ENCODE measurements at regions not wholly inside any gene's neighbourhood (a gene's known extent, or its start where the extent isn't known, plus 50 kb on each side); places are given as distances from the start of the nearest gene placed in this dataset.

DNA sequence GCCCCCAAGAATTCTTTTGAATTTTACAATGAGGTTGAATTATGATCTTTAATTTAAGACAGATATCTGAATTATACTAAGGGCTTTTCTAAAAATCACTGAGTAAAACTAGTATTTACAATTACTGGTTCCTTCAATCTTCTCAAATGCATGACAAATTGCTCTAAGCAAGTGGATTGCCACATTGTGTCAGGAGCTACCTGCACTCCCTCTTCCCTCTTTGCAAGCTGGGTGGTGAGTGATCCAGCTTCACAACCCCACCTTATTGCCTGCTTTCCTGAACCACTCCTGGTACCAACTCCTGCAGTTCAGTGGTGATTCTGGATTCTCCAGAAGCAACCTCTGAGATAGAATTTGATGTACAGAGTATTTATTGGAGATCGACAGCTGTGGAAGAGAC lies 49.9 kb upstream of the SERP2 start:
- intact Hi-C loops (cut with micrococcal nuclease; ENCODE audit: unreplicated experiment), result no loop called here
- H3K27ac ChIP-seq (ENCODE audit: extremely low read length, insufficient read depth, low read length), result no peak overlapping the region
- H3K9me3 ChIP-seq (ENCODE audit: low read length), result no peaks in the 10 kb centered on the region
- in situ Hi-C loops (cut with HindIII; ENCODE audit: extremely low pct_ligation_motif_present, low pct_unique_long_range_greater_than_20kb), result no loop called here
- FAIRE-seq, result no peak
- H3K4me2 ChIP-seq (ENCODE audit: low read depth, low read length), result no peak overlapping the region
- ChIA-PET CTCF (ENCODE audit: low intra/inter-chr PET ratio, low total read pairs) (no interaction called here), POLR2A (no interaction called here)
- no peaks in the 10 kb centered on the region for H3K79me2 ChIP-seq (ENCODE audit: insufficient read depth, low read length)
- H3K9ac ChIP-seq (ENCODE audit: insufficient read depth, low read depth, low read length), result no peak overlapping the region
- BruUV-seq (replicated peaks), result no TSS peak
- no peak overlapping the region for H3K4me3 ChIP-seq (replicated peaks in 1 of 3; ENCODE audit: insufficient read depth in 1 of 3, low read depth in 2 of 3, low read length in 3 of 3)
- H2AFZ ChIP-seq (ENCODE audit: low read length), result no peak overlapping the region
- no peak for ATAC-seq
- H3K27me3 ChIP-seq (ENCODE audit: control insufficient read depth in 1 of 2, insufficient read depth in 2 of 2, low read length in 2 of 2), result no peaks in the 10 kb centered on the region
- 88% methylated on average over 1 of the region's 1 CpG for WGBS (ENCODE audit: low lambda C conversion rate)
- H3K4me1 ChIP-seq (ENCODE audit: insufficient read depth, low read length), result no peaks in the 10 kb centered on the region
- no peak for DNase-seq (ENCODE audit: low spot score)
- H3K36me3 ChIP-seq (replicated peaks in 1 of 2; ENCODE audit: control insufficient read depth in 1 of 2, insufficient read depth in 2 of 2, low read length in 2 of 2), result no peaks in the 10 kb centered on the region
- H4K20me1 ChIP-seq (ENCODE audit: insufficient read depth, low read length), result no peaks in the 10 kb centered on the region
- TF ChIP-seq ZNF720 (CRISPR knock-in tag; IDR thresholded peaks at IDR 0.05), result no peak
- no peak for TF ChIP-seq ZNF263 (CRISPR knock-in tag; IDR thresholded peaks at IDR 0.05)
- TF ChIP-seq ZNF136 (CRISPR knock-in tag; IDR thresholded peaks at IDR 0.05; ENCODE audit: low read depth), result no peak
- no peak for TF ChIP-seq ZNF205 (CRISPR knock-in tag; IDR thresholded peaks at IDR 0.05)
- no peak for TF ChIP-seq ZNF878 (CRISPR knock-in tag; IDR thresholded peaks at IDR 0.05)
- no peak for TF ChIP-seq SMARCC2 (IDR thresholded peaks at IDR 0.05)
- TF ChIP-seq TMF1 (CRISPR knock-in tag; IDR thresholded peaks at IDR 0.05; ENCODE audit: low read depth), result no peak
- TF ChIP-seq ZNF768 (CRISPR knock-in tag; IDR thresholded peaks at IDR 0.05), result no peak
- TF ChIP-seq, protein P1, sequence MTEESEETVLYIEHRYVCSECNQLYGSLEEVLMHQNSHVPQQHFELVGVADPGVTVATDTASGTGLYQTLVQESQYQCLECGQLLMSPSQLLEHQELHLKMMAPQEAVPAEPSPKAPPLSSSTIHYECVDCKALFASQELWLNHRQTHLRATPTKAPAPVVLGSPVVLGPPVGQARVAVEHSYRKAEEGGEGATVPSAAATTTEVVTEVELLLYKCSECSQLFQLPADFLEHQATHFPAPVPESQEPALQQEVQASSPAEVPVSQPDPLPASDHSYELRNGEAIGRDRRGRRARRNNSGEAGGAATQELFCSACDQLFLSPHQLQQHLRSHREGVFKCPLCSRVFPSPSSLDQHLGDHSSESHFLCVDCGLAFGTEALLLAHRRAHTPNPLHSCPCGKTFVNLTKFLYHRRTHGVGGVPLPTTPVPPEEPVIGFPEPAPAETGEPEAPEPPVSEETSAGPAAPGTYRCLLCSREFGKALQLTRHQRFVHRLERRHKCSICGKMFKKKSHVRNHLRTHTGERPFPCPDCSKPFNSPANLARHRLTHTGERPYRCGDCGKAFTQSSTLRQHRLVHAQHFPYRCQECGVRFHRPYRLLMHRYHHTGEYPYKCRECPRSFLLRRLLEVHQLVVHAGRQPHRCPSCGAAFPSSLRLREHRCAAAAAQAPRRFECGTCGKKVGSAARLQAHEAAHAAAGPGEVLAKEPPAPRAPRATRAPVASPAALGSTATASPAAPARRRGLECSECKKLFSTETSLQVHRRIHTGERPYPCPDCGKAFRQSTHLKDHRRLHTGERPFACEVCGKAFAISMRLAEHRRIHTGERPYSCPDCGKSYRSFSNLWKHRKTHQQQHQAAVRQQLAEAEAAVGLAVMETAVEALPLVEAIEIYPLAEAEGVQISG (CRISPR knock-in tag; IDR thresholded peaks at IDR 0.05), result no peak
- no peak for TF ChIP-seq SMYD3 (CRISPR knock-in tag; IDR thresholded peaks at IDR 0.05)
- TF ChIP-seq, protein P2, sequence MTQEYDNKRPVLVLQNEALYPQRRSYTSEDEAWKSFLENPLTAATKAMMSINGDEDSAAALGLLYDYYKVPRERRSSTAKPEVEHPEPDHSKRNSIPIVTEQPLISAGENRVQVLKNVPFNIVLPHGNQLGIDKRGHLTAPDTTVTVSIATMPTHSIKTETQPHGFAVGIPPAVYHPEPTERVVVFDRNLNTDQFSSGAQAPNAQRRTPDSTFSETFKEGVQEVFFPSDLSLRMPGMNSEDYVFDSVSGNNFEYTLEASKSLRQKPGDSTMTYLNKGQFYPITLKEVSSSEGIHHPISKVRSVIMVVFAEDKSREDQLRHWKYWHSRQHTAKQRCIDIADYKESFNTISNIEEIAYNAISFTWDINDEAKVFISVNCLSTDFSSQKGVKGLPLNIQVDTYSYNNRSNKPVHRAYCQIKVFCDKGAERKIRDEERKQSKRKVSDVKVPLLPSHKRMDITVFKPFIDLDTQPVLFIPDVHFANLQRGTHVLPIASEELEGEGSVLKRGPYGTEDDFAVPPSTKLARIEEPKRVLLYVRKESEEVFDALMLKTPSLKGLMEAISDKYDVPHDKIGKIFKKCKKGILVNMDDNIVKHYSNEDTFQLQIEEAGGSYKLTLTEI (CRISPR knock-in tag; conservative IDR thresholded peaks at IDR 0.05), result no peak
- no peak for TF ChIP-seq RAD21 (CRISPR knock-in tag; IDR thresholded peaks at IDR 0.05)
- TF ChIP-seq, protein P3, sequence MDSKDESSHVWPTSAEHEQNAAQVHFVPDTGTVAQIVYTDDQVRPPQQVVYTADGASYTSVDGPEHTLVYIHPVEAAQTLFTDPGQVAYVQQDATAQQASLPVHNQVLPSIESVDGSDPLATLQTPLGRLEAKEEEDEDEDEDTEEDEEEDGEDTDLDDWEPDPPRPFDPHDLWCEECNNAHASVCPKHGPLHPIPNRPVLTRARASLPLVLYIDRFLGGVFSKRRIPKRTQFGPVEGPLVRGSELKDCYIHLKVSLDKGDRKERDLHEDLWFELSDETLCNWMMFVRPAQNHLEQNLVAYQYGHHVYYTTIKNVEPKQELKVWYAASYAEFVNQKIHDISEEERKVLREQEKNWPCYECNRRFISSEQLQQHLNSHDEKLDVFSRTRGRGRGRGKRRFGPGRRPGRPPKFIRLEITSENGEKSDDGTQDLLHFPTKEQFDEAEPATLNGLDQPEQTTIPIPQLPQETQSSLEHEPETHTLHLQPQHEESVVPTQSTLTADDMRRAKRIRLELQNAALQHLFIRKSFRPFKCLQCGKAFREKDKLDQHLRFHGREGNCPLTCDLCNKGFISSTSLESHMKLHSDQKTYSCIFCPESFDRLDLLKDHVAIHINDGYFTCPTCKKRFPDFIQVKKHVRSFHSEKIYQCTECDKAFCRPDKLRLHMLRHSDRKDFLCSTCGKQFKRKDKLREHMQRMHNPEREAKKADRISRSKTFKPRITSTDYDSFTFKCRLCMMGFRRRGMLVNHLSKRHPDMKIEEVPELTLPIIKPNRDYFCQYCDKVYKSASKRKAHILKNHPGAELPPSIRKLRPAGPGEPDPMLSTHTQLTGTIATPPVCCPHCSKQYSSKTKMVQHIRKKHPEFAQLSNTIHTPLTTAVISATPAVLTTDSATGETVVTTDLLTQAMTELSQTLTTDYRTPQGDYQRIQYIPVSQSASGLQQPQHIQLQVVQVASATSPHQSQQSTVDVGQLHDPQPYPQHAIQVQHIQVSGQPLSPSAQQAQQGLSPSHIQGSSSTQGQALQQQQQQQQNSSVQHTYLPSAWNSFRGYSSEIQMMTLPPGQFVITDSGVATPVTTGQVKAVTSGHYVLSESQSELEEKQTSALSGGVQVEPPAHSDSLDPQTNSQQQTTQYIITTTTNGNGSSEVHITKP (CRISPR knock-in tag; IDR thresholded peaks at IDR 0.05; ENCODE audit: low read depth), result no peak
- no peak for TF ChIP-seq KLF9 (CRISPR knock-in tag; IDR thresholded peaks at IDR 0.05; ENCODE audit: low read depth)
- no peak for TF ChIP-seq HOXA5 (CRISPR knock-in tag; IDR thresholded peaks at IDR 0.05)
- TF ChIP-seq TBL1XR1 (IDR thresholded peaks at IDR 0.05; ENCODE audit: borderline replicate concordance, low read length, partially characterized antibody), result no peak
- TF ChIP-seq ZNF746 (CRISPR knock-in tag; IDR thresholded peaks at IDR 0.05), result no peak
- no peak for TF ChIP-seq CCDC6 (CRISPR knock-in tag; IDR thresholded peaks at IDR 0.05)
- no peak for TF ChIP-seq MIER2 (CRISPR knock-in tag; IDR thresholded peaks at IDR 0.05)
